AML-193 (cell line): ENCODE measurements at regions not wholly inside any gene's neighbourhood (a gene's known extent, or its start where the extent isn't known, plus 50 kb on each side); places are given as distances from the start of the nearest gene placed in this dataset.

ENCODE experiments used
- DNase-seq, 2 experiments: peaks; one replicate each; lab custom pipeline; 2025; lab: John Stamatoyannopoulos, UW

DNA sequence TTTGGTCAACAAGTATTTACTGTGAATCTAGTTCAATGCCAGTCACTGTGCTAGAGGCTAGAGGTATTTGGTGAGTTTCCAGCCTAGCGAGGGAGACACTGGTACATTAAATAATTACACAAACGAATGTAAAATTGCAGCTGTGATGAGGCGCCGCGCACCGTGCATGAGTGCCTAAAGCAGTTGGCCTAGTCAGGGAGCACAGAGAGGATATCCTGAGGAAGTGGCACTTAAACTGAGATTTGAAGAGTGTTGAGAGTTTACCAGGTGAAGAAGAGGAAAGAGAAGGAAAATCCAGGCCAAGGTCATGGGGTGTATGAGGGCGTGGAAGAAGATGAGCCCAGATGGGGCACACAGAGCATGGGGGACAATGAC lies 157.6 kb upstream of the NDUFV2 start:
- DNase-seq = no peak

GRCh38 chr18:8945514-8945913 lies 157.0 kb upstream of the NDUFV2 start:
- DNase-seq = no peak

DNA sequence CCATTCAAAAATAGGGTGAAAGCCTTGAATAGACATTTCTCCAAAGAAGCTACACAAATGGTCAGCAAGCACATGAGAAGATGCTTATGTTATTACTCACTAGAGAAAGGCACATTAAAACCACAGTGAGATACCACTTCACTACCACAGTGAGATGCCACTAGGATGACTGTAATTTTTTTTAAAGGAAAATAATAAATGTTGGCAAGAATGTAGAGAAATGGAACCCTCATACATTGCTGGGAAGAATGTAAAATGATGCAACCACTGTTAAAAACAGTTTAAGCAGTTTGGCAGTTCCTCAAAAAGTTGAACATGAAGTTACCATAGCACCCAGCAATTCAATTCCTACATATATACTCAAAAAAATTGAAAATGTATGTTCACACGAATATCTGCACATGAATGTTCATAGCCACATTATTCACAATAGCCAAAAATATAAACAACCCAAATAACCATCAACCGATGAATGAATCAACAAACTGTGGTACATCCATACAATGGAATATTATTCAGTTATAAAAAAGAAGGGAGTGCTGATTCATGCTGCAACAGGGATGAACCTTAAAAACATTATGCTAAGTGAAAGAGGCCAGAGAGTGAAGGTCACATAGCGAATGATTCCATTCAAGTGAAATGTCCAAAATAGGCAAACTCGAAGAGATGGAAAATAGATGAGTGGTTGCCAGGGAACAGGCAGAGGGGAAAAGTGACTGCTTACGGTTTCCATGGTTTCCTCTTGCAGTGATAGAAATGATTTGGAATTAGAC lies 156.2 kb upstream of the NDUFV2 start:
- no peak for DNase-seq

DNA sequence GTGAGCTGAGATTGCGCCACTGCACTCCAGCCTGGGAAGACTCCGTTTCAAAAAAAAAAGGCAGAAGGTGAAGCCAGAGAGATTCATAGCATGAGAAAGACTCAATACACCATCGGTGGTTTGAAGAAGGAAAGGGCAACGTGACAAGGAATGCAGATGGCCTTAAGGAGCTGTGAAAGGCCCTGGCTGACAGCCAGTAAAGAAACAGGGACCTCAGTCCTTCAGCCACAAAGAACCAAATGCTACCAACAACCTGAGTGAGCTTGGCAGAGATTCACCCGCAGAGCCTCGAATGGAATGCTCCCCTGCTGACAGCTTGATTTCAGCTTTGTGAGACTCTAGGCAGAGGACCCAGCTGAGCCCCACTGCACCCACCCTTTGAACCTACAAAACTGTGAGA lies 154.9 kb upstream of the NDUFV2 start:
- no peak for DNase-seq

DNA sequence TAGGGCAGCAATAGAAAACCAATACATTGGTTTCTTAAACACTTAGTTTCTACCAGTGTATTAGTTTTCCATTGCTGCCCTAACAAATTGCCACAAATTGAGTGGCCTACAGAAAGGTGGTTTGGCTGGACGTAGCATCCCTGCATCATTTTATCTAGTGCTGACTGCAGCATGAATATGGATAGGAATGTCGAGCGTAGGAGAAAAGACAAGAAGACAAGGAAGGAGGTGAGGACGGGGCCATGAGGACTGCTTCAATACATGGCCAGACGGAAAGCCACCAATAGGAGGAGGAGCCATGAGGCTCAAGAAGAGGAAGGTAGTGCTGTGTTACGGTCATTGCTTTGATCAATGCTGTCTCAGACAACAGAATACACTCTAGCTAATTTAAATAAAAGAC lies 154.5 kb upstream of the NDUFV2 start:
- no peak for DNase-seq

DNA sequence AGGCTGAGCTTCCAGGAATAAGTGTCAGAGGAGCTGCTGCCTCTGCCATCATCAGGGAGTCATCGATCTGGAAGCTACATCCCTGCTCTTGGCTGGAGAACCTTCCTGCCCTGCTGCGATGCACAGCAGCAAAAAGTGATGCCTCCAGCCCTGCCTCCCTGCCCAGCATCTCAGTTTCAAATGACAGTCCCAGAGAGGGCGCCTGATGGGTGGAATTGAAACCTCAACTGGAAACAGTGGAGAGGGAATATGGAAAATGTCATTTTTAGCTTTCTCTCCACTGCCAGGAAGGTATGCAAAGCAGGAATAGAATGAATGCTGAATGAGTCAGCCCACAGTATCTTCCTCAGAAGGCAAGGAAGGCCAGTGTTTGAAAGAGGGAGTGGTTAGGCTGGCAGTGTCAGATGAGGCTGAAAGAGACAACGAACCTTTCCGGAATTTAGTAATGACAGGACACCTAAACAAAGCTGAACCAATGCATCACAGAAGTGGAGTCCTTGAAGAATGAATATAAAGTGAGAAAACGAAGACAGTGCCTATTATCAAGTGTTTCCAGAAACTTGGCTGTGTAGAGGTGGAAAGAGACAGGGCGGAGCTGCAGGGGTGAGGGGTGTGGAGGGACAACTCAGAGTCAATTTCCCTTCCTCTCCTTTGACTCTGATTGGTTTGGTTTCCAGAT lies 153.9 kb upstream of the NDUFV2 start:
- DNase-seq = no peak

GRCh38 chr18:8949206-8949605 lies 153.3 kb upstream of the NDUFV2 start:
- DNase-seq = no peak

DNA sequence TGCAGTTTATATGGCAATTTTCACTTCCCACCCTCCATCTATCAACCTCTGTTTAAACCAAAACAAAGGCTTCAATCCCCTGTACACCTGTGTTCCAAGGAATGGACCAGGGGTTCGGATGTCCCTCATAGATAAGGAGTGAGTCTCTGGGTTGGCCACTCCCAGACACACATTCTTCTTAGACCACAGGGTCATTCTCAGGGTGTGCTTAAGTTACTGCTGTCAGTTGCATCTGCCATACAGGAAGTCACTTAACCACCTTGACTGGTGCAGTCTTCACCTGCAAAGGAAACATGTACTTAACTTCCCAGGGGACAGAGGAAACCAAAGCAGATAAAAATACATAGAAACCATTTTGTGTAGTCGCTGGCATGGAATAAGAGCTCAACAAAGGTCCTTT lies 151.0 kb upstream of the NDUFV2 start:
- no peak for DNase-seq

GRCh38 chr18:8952174-8952573 lies 150.3 kb upstream of the NDUFV2 start:
- DNase-seq = no peak

GRCh38 chr18:8952769-8953760 lies 149.4 kb upstream of the NDUFV2 start:
- no peak for DNase-seq

GRCh38 chr18:8957731-8958130 lies 144.8 kb upstream of the NDUFV2 start:
- DNase-seq = no peak

- DNase-seq = no peak
Observed at GRCh38 chr18:8958660-8959059, 143.8 kb upstream of the NDUFV2 start.

GRCh38 chr18:8959551-8960135 lies 142.9 kb upstream of the NDUFV2 start:
- DNase-seq = no peak

DNA sequence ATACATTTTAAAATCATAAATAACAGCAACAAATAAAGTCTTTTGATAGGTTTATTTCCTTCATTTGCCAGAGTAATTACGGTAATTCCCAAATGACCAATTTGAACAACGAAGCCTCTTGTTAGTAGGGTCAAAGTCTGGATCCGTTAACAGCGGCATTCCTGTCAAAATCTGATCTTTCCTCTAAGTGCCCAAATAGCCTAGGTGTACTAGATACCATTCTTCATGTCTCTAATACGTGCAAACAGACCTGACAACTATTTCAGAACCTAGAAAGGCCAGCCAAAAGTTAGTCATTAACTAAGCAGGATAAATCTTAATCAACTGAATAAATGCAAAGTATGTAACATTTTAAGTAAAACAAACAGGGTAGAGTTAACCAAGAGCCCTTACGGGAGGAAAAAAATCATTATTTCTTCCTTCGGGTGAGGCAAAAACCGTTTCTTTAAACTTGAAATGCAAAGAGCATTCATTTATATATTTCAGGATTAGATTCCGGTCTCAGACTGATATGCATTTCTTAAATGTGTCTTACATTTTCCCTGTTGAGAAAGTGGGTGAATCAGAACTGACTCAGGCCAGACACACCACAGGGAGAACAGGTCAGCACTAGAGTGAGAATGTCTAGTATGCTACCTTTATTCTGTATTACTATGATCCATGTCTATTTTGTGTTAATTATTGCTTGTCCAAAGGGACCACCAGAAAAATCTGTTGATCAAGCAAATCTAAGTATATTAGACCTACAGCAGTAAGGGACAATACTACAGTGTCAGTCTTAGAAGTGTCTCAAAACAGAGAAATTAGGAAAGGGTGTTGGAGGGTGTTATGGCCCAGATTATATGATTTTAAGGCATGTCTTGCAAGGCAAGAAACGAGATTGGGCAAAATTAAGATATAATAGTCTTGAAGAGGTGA lies 141.5 kb upstream of the NDUFV2 start:
- no peak for DNase-seq

DNA sequence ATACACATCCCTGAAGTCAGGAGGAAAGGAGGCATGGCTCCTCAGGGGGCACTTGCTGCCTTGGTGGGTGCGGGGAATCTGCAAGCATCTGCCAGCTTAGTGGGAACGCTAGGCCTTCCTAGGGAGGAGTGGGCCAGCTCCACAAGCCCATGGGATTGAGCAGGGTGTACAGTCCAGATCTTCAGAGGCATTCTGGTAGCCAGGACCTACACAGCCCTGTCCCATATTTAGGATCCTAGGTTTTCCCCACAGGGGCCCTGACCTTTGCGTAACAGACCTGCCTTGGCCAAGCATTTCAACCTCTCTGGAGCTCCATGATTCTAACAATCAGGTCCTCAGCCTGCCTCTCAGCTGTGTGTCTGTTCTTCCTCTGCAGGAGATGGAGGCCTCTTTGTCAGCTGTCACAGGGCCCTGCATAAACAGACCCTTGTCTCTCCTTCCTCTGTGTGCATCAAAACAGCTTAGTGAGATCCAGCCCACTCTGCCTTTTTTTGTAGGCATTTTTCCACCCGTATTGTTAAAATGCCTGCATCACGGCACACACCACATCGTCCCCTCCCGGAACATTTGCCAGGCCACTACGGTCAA lies 140.2 kb upstream of the NDUFV2 start:
- no peak for DNase-seq

GRCh38 chr18:8962855-8963635 lies 139.5 kb upstream of the NDUFV2 start:
- no peak for DNase-seq

- DNase-seq = no peak
Observed at GRCh38 chr18:8963876-8964275, 138.6 kb upstream of the NDUFV2 start.

- DNase-seq = no peak
Observed at GRCh38 chr18:8965398-8965797, 137.1 kb upstream of the NDUFV2 start.

- DNase-seq = no peak
Observed at GRCh38 chr18:8966821-8967220, 135.7 kb upstream of the NDUFV2 start.

DNA sequence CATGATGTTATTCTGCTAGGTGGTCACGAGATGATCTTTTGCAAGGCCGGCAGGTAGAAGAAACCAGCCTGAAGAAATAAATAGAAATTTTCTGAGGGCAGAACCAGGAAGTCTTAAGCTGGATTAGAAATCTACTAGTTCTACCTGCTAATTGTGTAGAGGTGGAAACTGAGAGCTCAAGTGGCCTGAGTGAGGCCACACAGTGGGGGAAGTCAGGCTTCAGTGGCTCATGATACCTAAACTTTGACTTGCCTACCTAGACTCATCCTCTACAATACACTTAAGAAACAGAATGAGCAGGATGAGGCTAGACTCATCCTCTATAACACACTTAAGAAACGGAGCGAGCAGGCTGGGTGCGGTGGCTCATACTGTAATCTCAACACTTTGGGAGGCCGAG lies 134.9 kb upstream of the NDUFV2 start:
- DNase-seq = no peak
